HTR-8/SVneo (cell line): ENCODE measurements at regions not wholly inside any gene's neighbourhood (a gene's known extent, or its start where the extent isn't known, plus 50 kb on each side); places are given as distances from the start of the nearest gene placed in this dataset.

ENCODE experiments used
- DNase-seq: peaks from one replicate; pipeline ENCODE4 v3.0.0; 2011; ENCODE audit warnings: low spot score, mixed read lengths; ENCODE audit not compliant: insufficient read length
- FAIRE-seq: peaks from 2 replicates; lab custom pipeline; 2011; peaks lifted over from hg19 to GRCh38; lab: Jason Lieb, UNC

DNA sequence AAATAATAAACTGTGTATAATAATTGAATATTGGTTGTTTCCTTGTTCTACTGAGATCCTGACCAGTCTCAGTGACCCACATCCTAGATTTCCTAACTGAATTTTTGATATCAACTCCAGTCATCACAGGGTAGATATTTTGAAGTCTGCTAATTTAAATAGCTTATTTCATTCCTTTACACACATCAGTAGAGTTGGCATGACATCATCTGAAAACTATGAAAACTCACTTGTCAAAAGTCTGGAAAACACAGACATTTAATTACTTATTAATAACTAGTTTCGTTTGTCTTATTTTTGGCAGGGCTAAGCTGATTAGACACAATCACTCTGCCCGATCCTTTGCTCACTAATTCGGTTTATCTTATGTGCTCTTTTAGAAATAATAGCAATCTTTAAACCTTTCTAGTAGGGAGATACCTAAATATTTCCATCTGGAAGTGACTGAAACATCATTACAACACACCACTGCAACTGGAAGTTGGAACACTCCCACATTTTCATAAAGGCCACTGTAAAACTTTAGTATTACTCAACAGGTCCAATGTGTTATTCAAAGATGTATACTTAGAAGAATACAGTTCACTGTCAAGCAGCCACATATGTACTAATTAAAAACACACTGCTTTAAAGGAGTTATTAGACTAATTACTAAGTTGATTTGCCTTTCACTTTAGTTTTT is 198.4 kb upstream of the ZNF717 start:
- DNase-seq, result no peak
- no peak for FAIRE-seq

DNA sequence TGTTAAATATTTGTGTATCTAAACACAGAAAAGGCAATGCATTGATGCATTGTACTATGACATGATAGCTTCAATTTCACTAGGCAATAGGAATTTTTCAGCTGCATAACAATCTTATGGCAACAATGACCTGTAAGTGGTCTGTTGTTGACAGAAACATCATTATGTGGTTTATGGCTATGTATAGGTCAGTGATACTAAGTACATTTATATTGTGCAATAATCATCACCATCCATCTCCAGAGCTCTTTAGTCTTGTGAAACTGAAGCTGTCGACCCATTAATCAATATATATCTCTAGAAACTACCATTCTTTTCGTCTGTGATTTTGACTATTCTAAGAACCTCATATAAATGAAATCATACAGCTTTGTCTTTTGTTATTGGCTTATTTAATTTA is 200.1 kb upstream of the ZNF717 start:
- FAIRE-seq (no peak), DNase-seq (no peak)

DNA sequence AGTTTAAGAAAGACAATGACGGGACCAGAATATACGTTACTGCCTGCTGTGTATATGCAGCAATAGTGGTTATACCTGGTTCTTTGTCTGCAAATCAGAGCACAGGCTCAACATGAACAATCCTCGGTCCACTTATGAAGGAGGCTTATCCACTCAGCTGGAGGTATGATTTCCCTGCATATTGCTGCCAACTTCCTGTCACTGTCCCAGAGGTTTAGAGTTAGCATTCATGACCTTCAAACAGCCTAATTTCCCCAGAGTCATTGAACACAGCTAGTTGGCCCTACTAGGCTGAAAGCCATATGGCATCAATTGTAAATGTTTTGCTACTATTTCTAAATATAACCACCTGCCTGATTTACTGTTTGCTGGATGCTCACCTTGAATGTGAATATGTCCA is 224.9 kb upstream of the ZNF717 start:
- FAIRE-seq, result no peak
- no peak for DNase-seq

DNA sequence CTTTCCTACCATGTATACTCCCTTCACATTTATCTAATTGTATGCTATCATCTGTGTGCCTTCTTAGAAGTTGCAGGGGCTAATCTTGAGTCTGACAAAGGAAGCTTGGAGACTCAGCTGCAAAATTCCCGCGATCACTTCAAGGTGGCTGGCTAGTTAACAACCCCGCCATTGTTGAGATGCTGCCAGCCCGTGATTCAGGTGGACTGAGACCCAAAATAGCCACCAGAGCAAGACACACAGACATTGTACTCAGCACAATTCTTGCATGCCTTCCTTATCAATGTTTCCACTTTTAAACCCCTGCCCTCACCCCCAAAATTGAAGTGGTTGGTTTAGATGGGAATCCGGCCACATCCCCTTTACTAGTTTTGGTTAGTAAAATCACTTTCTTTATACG is 225.8 kb upstream of the ZNF717 start:
- DNase-seq (no peak), FAIRE-seq (no peak)

DNA sequence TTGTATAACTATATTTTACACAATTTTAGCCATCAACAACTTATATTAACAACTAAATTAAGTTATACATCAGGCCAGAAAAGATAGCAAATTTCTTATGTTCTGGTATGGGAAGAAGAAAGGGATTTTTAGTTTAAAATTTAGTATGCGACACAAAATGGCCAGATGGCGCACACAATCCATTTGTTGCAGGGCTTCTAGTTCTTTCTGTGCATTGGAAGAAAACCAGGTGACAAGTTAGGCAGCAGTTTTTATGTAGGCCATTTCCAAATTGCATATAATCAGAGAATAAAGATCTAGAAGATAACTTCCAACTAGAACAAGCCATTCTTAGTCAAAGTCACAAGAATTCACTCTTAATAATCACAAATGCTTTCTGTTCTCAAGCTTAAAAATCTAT is 230.1 kb upstream of the ZNF717 start:
- FAIRE-seq (no peak), DNase-seq (no peak)

DNA sequence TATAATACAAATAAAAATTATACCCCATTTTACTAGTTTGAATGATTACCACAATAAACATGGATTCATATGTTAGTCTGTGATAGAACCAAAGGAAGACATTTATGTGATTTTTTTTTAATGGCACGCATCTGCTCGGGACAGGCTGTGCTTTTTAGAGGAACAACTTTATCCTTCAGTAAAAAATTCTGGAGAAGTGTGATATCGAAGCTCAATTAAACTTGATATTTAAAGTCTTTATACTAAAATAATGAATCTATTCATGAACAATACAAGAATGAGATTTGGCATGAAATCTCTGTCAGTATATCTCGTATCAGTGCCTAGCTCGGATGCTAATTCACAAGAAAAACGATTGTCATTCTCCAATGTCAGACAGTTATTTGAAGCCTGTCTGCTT is 230.8 kb upstream of the ZNF717 start:
- FAIRE-seq (no peak), DNase-seq (no peak)

GRCh38 chr3:76016769-76017439 is 231.6 kb upstream of the ZNF717 start:
- FAIRE-seq (no peak), DNase-seq (no peak)

- DNase-seq, result no peak
- no peak for FAIRE-seq
Observed at GRCh38 chr3:76021376-76021775, 236.0 kb upstream of the ZNF717 start.

GRCh38 chr3:76024640-76025039 is 239.3 kb upstream of the ZNF717 start:
- DNase-seq (no peak), FAIRE-seq (no peak)

- FAIRE-seq, result no peak
- no peak for DNase-seq
Observed at GRCh38 chr3:76025561-76025960, 240.2 kb upstream of the ZNF717 start.

GRCh38 chr3:76026379-76026778 is 241.0 kb upstream of the ZNF717 start:
- FAIRE-seq (no peak), DNase-seq (no peak)

- no peak for FAIRE-seq
- no peak for DNase-seq
Observed at GRCh38 chr3:76028774-76029173, 243.4 kb upstream of the ZNF717 start.

DNA sequence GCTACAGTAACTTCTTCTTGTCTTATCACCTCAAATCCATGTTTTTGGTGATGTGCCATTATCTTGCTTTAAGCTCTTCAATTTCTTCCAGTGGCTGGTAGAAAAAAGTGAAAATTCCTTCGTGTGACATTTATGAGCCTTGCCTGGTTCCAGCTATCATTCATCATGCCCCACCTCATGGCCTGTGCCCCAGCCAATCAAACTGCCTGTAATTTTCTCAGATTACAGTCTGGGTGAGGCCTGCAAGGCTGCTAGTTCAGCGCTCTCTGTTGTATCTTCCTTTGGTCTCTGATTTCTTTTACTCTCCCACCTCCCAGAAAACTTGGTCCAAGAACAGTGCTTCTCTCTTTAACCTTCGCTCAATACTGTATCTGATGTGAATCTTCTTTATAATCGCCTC is 249.3 kb upstream of the ZNF717 start:
- no peak for FAIRE-seq

DNA sequence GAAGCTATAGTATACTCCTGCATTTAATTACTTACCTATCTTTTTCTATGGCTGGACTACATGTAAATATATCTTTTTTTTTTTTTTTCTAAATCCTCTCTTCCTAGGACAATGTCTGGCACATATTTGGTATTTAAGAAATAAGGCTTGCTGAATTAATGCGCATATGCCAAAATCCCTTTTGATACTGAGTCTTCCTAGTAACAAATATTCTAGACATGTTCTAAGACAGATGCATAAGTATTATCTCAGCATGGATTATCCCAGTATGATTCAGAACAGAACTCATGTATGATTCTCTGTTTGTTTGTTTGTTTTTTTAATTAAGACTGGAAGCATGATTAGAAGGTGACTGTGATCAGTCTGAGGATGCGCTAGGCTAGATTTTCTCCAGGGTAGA is 249.8 kb upstream of the ZNF717 start:
- DNase-seq (no peak), FAIRE-seq (no peak)

More for the DNA sequence above, 249.3 kb upstream of the ZNF717 start:
- DNase-seq, result peak; percentile 8

- FAIRE-seq (no peak), DNase-seq (no peak)
Observed at GRCh38 chr3:76038949-76039348, 253.6 kb upstream of the ZNF717 start.

DNA sequence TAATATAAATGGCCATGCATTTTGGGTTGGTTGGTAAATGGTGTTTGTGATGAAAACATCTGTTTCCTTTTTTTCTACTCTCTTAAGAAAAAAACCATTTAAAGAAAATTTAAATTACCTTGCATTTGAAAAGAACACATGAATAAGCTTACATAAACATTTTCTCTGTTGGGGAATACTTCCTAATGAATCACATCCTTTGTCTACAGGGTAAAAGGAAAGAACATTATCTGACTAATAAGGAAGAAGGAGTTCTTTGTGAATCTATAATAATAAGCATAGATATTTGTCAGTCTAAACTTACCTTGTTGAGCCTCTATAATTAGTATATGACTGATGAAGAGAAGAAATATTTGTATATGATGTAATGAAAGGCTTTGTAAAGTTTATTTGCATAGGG is 254.1 kb upstream of the ZNF717 start:
- FAIRE-seq (no peak), DNase-seq (no peak)

- peak; percentile 20 for DNase-seq
- FAIRE-seq, result no peak
Observed at GRCh38 chr3:76040946-76041345, 255.6 kb upstream of the ZNF717 start.

GRCh38 chr3:76043746-76044145 is 258.4 kb upstream of the ZNF717 start:
- no peak for DNase-seq
- no peak for FAIRE-seq

DNA sequence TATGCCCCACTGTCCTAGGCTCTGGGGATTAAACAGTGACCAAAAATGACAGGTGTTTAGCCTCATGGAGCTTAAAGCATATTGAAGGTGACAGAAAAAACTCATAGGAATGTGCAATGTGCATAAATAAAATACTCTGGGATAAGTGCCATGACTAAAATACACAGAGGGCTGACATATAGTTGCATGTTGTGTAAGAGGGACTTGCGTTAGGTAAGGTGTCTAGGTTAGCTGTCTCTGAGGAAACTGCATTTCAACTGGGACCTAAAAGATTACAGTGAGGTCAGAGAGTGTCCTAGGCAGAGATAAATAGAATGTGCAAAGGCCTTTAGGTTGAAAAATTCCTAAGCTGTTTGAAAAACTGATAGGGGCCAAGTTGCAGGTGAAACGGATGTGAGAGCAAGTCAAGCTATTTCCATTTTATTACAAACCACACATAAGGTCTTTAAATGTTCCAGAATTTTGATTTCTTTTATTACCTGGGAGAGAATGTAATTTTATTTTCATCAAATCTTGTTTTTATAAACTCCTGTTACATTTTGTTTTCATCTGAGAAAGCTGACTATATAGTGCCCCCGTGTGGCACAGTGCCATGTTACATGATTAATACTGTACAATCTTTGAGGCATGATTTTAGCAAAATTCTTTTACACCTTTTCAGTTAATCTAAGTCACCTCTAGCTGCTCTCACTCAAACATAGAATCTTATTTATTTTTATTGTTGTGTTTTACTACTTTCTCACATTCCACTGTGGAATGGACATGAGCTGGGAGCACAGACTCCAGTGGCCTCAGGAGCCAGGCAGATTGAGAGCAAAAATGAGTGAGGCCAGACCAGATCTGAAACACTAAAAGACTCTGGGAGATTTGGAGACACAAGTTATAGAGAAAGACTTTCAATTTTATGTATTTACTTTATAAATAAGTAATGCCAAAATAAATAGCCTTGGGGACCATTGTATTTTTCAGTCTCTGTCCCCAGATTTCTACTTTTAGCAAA is 259.6 kb upstream of the ZNF717 start:
- FAIRE-seq (no peak), DNase-seq (no peak)

- FAIRE-seq, result no peak
- DNase-seq, result no peak
Observed at GRCh38 chr3:76047368-76047767, 262.0 kb upstream of the ZNF717 start.

DNA sequence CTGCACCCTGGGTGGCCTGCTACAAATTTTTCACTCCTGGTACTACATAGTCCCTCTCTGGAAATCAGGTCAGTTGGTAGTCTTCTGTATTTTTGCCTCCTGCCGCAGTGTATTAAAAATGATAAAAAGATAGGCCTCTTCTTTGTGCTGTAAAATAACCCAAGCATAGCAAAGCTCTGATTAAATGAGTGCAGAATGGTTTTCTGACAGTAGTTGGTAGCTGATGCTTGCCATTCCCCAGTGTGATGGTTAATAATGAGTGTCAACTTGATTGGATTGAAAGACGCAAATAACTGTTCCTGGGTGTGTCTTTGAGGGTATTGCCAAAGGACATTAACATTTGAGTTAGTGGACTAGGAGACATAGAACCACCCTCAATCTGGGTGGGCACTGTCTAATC is 264.4 kb upstream of the ZNF717 start:
- no peak for FAIRE-seq
- DNase-seq, result no peak
